Endothelial cell (in vitro differentiated cells): ENCODE measurements at regions not wholly inside any gene's neighbourhood (a gene's known extent, or its start where the extent isn't known, plus 50 kb on each side); places are given as distances from the start of the nearest gene placed in this dataset.
A peak's percentile ranks its signal among the peaks of the same experiment; 100 is the strongest.

Experiments used
- DNase-seq: peaks from one replicate; pipeline ENCODE4 v3.0.0; 2021; ENCODE audit warnings: low spot score
- H3K27ac Mint-ChIP-seq: one replicate; pipeline ENCODE4 v1.8.0; 2021; ENCODE audit warnings: mixed read lengths, inconsistent platforms; ENCODE audit not compliant: unreplicated experiment
- H3K27me3 Mint-ChIP-seq: one replicate; pipeline ENCODE4 v1.8.0; 2021; ENCODE audit warnings: mild to moderate bottlenecking, moderate library complexity, mixed read lengths, inconsistent platforms; ENCODE audit not compliant: unreplicated experiment
- H3K36me3 Mint-ChIP-seq: one replicate; pipeline ENCODE4 v1.8.0; 2021; ENCODE audit warnings: mild to moderate bottlenecking, low read depth, mixed read lengths, inconsistent platforms; ENCODE audit not compliant: unreplicated experiment
- H3K4me1 Mint-ChIP-seq: one replicate; pipeline ENCODE4 v1.8.0; 2021; ENCODE audit warnings: mild to moderate bottlenecking, mixed read lengths, inconsistent platforms; ENCODE audit not compliant: unreplicated experiment
- H3K4me3 Mint-ChIP-seq: one replicate; pipeline ENCODE4 v1.8.0; 2021; ENCODE audit warnings: mild to moderate bottlenecking, mixed read lengths, inconsistent platforms; ENCODE audit not compliant: unreplicated experiment
- H3K9me3 Mint-ChIP-seq: one replicate; pipeline ENCODE4 v1.8.0; 2021; ENCODE audit warnings: mixed read lengths, inconsistent platforms; ENCODE audit not compliant: unreplicated experiment
- CTCF ChIP-seq: fragments of 200-600 bp; sonication (generic); IDR thresholded peaks from one replicate; pipeline ENCODE4 v1.5.0; 2021; ENCODE audit warnings: antibody characterized with exemption; ENCODE audit not compliant: unreplicated experiment

GRCh38 chr1:88029142-88029541 lies 654.9 kb upstream of the PKN2 start:
- TF ChIP-seq CTCF: peak; percentile 29
- Mint-ChIP-seq H3K4me3 (no peak overlapping the region), H3K27ac (no peak overlapping the region), H3K27me3 (no peaks in the 10 kb centered on the region), H3K36me3 (no peaks in the 10 kb centered on the region), H3K4me1 (peaks cover 7% of the 10 kb centered on the region), H3K9me3 (no peaks in the 10 kb centered on the region)
- no peak for DNase-seq

GRCh38 chr1:88029899-88030298 lies 654.2 kb upstream of the PKN2 start:
- Mint-ChIP-seq H3K9me3 (no peaks in the 10 kb centered on the region), H3K4me1 (peaks cover 7% of the 10 kb centered on the region), H3K36me3 (no peaks in the 10 kb centered on the region), H3K27ac (no peak overlapping the region), H3K4me3 (no peak overlapping the region), H3K27me3 (no peaks in the 10 kb centered on the region)
- no peak for TF ChIP-seq CTCF
- no peak for DNase-seq

- no peak for DNase-seq
- TF ChIP-seq CTCF: no peak
- Mint-ChIP-seq H3K36me3 (no peaks in the 10 kb centered on the region), H3K4me3 (no peak overlapping the region), H3K4me1 (no peaks in the 10 kb centered on the region), H3K9me3 (no peaks in the 10 kb centered on the region), H3K27me3 (no peaks in the 10 kb centered on the region), H3K27ac (no peak overlapping the region)
These were observed 648.5 kb upstream of the PKN2 start for GRCh38 chr1:88035578-88035977.

- Mint-ChIP-seq H3K27ac (no peak overlapping the region), H3K4me3 (no peak overlapping the region), H3K36me3 (no peaks in the 10 kb centered on the region), H3K9me3 (no peaks in the 10 kb centered on the region), H3K4me1 (no peaks in the 10 kb centered on the region), H3K27me3 (no peaks in the 10 kb centered on the region)
- TF ChIP-seq CTCF: no peak
- DNase-seq: no peak
These were observed 647.6 kb upstream of the PKN2 start for GRCh38 chr1:88036345-88037014.

- Mint-ChIP-seq H3K27me3 (no peaks in the 10 kb centered on the region), H3K4me1 (no peaks in the 10 kb centered on the region), H3K27ac (no peak overlapping the region), H3K36me3 (no peaks in the 10 kb centered on the region), H3K9me3 (no peaks in the 10 kb centered on the region), H3K4me3 (no peak overlapping the region)
- TF ChIP-seq CTCF: no peak
- no peak for DNase-seq
These were observed 644.8 kb upstream of the PKN2 start for GRCh38 chr1:88039240-88039639.
